Mesothelial cell of epicardium (in vitro differentiated cells): ENCODE measurements at regions not wholly inside any gene's neighbourhood (a gene's known extent, or its start where the extent isn't known, plus 50 kb on each side); places are given as distances from the start of the nearest gene placed in this dataset.
"Not testable (repeated sequence)": the region's sequence is repeated elsewhere in the genome, so short reads cannot be mapped to it uniquely, and the experiment has no call there.

Experiments
- DNase-seq, 2 experiments: peaks; one replicate each; pipeline ENCODE4 v3.0.0; 2021; ENCODE audit warnings: low spot score in 2 of 2; ENCODE audit not compliant: unreplicated experiment in 2 of 2
- H3K27ac Mint-ChIP-seq: 2 replicates; pipeline ENCODE4 v1.8.0; 2021; ENCODE audit warnings: mixed read lengths
- H3K27me3 Mint-ChIP-seq: 2 replicates; pipeline ENCODE4 v1.8.0; 2021; ENCODE audit warnings: low read depth, mixed read lengths
- H3K36me3 Mint-ChIP-seq: 2 replicates; pipeline ENCODE4 v1.8.0; 2021; ENCODE audit warnings: mixed read lengths
- H3K4me1 Mint-ChIP-seq: 2 replicates; pipeline ENCODE4 v1.8.0; 2021; ENCODE audit warnings: mixed read lengths
- H3K4me3 Mint-ChIP-seq: 2 replicates; pipeline ENCODE4 v1.8.0; 2021; ENCODE audit warnings: mild to moderate bottlenecking, moderate library complexity, mixed read lengths
- H3K9me3 Mint-ChIP-seq: 2 replicates; pipeline ENCODE4 v1.8.0; 2021; ENCODE audit warnings: mixed read lengths
- TF ChIP-seq, protein P1 (sequence below): fragments of 200-600 bp; sonication (generic); IDR thresholded peaks from one replicate; pipeline ENCODE4 v1.5.0; 2021; ENCODE audit warnings: antibody characterized with exemption; ENCODE audit not compliant: unreplicated experiment

DNA sequence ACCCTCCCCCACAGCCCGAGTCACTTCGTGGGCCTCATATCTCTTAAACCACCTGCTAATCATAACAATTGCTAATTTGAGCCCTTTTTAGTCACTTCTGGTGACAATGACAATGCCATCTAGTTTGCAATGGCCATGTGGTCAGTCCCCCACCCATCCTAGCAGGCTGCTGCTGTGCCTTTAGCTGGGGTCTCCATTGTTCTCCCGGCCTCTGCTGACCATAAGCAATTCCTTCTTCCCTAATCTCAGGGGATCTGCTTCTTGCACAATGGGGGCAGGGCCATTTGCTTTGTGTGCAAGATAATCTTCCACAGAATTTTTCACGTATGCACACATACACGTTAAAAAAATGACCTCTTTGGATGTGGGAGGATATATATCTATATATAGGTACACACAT is 406.1 kb upstream of the ONECUT1 start:
- no peaks in the 10 kb centered on the region for H3K36me3 Mint-ChIP-seq
- peaks cover 4% of the 10 kb centered on the region for H3K9me3 Mint-ChIP-seq
- H3K4me1 Mint-ChIP-seq, result peaks cover 2% of the 10 kb centered on the region
- peaks cover 66% of the 10 kb centered on the region for H3K27me3 Mint-ChIP-seq
- H3K27ac Mint-ChIP-seq, result no peak overlapping the region
- TF ChIP-seq, protein P1, sequence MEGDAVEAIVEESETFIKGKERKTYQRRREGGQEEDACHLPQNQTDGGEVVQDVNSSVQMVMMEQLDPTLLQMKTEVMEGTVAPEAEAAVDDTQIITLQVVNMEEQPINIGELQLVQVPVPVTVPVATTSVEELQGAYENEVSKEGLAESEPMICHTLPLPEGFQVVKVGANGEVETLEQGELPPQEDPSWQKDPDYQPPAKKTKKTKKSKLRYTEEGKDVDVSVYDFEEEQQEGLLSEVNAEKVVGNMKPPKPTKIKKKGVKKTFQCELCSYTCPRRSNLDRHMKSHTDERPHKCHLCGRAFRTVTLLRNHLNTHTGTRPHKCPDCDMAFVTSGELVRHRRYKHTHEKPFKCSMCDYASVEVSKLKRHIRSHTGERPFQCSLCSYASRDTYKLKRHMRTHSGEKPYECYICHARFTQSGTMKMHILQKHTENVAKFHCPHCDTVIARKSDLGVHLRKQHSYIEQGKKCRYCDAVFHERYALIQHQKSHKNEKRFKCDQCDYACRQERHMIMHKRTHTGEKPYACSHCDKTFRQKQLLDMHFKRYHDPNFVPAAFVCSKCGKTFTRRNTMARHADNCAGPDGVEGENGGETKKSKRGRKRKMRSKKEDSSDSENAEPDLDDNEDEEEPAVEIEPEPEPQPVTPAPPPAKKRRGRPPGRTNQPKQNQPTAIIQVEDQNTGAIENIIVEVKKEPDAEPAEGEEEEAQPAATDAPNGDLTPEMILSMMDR, result no peak
- DNase-seq, result no peak
- H3K4me3 Mint-ChIP-seq, result no peak overlapping the region

DNA sequence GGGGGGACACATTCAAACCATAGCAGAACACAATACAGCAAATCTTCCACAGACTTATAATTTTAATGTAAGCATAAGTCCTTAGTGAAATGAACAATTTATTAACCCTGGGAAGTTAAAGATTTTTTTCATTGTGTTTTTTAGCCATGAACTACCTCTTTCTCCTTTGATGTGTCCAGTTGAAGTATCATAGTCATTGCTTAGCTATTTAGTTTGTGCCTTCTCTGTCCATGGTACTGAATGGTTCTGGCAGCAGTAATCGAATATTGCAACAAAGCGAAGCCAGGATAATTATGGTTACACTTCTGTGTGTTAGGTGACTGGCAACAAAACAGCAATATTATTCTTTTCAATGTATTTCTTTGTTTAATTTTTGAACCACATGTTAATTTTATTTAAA is 403.0 kb upstream of the ONECUT1 start:
- Mint-ChIP-seq H3K36me3 (no peaks in the 10 kb centered on the region), H3K27ac (no peak overlapping the region)
- TF ChIP-seq, protein P1, result no peak

DNA sequence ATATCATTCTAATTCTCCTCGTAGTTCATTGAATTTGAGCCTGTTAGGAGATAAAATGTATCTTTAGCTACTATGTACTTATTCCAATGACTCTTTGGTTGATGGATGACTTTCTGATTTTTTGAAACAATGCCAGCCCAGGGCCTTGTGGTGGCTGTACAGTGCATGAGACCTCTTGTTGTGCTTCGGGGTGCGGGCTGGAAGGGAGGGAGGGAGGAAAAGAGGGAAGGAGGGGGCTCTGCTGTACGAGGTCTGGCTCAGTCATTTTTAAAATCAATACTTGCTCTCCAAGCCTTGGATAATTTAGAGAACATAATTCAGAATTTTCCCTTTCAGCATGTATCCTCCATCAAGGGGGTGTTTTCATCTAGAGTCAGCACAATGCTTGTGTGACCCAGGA is 399.7 kb upstream of the ONECUT1 start:
- Mint-ChIP-seq H3K4me1 (no peaks in the 10 kb centered on the region), H3K36me3 (no peaks in the 10 kb centered on the region), H3K4me3 (no peak overlapping the region), H3K9me3 (peaks cover 17% of the 10 kb centered on the region), H3K27ac (no peak overlapping the region), H3K27me3 (peaks cover 7% of the 10 kb centered on the region)
- no peak for DNase-seq
- TF ChIP-seq, protein P1, result no peak

More for the DNA sequence above, 403.0 kb upstream of the ONECUT1 start:
- Mint-ChIP-seq H3K4me3 (no peak overlapping the region), H3K4me1 (peaks cover 2% of the 10 kb centered on the region), H3K9me3 (peaks cover 4% of the 10 kb centered on the region), H3K27me3 (peaks cover 39% of the 10 kb centered on the region)
- no peak for DNase-seq

DNA sequence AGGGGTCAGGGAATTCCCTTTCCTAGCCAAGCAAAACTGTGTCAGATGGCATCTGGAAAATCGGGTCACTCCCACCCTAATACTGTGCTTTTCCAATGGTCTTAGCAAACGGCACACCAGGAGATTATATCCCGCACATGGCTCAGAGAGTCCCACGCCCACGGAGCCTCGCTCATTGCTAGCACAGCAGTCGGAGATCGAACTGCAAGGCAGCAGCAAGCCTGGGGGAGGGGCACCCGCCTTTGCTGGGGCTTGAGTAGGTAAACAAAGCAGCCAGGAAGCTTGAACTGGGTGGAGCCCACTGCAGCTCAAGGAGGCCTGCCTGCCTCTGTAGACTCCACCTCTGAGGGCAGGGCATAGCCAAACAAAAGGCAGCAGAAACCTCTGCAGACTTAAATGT is 393.3 kb upstream of the ONECUT1 start:
- DNase-seq, H3K4me1 Mint-ChIP-seq, H3K27me3 Mint-ChIP-seq, H3K4me3 Mint-ChIP-seq, H3K36me3 Mint-ChIP-seq, H3K27ac Mint-ChIP-seq: not testable (repeated sequence)
- H3K9me3 Mint-ChIP-seq, result peaks cover 29% of the 10 kb centered on the region

DNA sequence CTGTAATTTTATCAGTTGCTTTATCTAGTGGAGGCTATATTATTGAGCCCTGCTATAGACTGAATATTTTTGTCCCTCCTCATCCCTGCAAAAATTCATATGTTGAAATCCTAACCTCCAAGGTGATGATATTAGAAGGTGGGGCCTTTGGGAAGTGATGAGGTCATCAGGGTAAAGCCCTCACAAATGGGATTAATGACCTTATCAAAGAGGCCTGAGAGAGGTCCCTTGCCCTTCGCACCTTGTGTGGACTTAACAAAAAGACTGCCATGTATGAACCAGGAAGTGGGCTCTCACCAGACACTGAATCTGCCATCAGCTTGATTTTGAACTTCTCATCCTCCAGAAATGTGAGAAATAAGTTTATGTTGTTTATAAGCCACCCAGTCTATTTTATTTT is 381.4 kb upstream of the ONECUT1 start:
- H3K9me3 Mint-ChIP-seq, result no peaks in the 10 kb centered on the region
- no peaks in the 10 kb centered on the region for H3K36me3 Mint-ChIP-seq
- TF ChIP-seq, protein P1, result no peak
- H3K4me1 Mint-ChIP-seq, result no peaks in the 10 kb centered on the region
- H3K4me3 Mint-ChIP-seq, result no peak overlapping the region
- H3K27me3 Mint-ChIP-seq, result peaks cover 4% of the 10 kb centered on the region
- no peak overlapping the region for H3K27ac Mint-ChIP-seq
- DNase-seq, result no peak

DNA sequence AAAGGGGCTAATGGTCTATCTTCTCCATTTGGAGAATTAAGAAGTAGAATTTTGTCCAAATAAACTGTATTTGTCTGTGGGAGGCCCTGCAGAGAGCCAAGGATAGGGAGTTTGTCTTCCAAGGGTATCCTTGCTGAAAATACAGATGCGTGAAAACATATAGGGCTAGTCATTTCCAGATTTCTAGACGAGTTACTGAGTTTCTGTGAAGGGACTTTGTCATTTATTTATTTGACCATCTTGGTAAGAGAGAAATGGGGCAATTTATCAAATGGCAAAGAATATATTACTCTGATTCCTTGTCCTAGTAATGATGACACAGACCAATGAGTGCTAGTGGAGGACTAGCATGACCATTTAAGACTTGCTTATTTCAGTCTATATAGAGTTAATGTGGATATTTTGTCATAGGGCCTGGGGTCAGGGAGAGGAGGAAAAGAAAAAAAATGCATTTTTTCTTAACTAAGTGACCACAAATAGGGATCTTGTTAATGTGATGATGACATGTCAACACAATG is 376.6 kb upstream of the ONECUT1 start:
- H3K27ac Mint-ChIP-seq, result no peak overlapping the region
- TF ChIP-seq, protein P1, result no peak
- no peaks in the 10 kb centered on the region for H3K4me1 Mint-ChIP-seq
- peaks cover 10% of the 10 kb centered on the region for H3K27me3 Mint-ChIP-seq
- H3K36me3 Mint-ChIP-seq, result no peaks in the 10 kb centered on the region
- no peak overlapping the region for H3K4me3 Mint-ChIP-seq
- H3K9me3 Mint-ChIP-seq, result no peaks in the 10 kb centered on the region
- no peak for DNase-seq
